PC-3 (cell line): ENCODE measurements at regions not wholly inside any gene's neighbourhood (a gene's known extent, or its start where the extent isn't known, plus 50 kb on each side); places are given as distances from the start of the nearest gene placed in this dataset.

Experiments
- CTCF ChIP-seq: fragments of 300-600 bp; sonication (generic); conservative IDR thresholded peaks from 2 replicates; pipeline ENCODE4 v1.5.1; 2017; ENCODE audit warnings: antibody characterized with exemption, low read depth, mild to moderate bottlenecking, low read length
- EZH2 ChIP-seq: fragments of 300-600 bp; sonication (generic); IDR thresholded peaks from one replicate; pipeline ENCODE4 v1.6.1; 2017; ENCODE audit warnings: antibody characterized with exemption, mild to moderate bottlenecking, low read length; ENCODE audit not compliant: unreplicated experiment
- EZH2phosphoT487 ChIP-seq: fragments of 300-600 bp; sonication (generic); IDR thresholded peaks from 2 replicates; pipeline ENCODE4 v1.6.1; 2018; ENCODE audit warnings: mild to moderate bottlenecking, antibody characterized with exemption, low read length, borderline replicate concordance

- TF ChIP-seq EZH2phosphoT487 = no peak
- TF ChIP-seq CTCF = no peak
- no peak for TF ChIP-seq EZH2
These were observed 622.9 kb upstream of the ADAMTS5 start for GRCh38 chr21:27589781-27590180.
